HepG2 (cell line): ENCODE measurements at regions not wholly inside any gene's neighbourhood (a gene's known extent, or its start where the extent isn't known, plus 50 kb on each side); places are given as distances from the start of the nearest gene placed in this dataset.

Experiments used
- ATAC-seq: fragments of 200-7000 bp; cut with Tn5 transposase; 3 replicates; pipeline ENCODE4 v1.9.1; 2020; ENCODE audit warnings: mild to moderate bottlenecking, moderate library complexity
- BruUV-seq: library from RNA; stranded (reverse); fragments of 400-500 nt; replicated peaks from 2 replicates; lab custom pipeline; 2021; lab: Mats Ljungman, UMichigan
- CTCF ChIA-PET: fragments of 300-600 bp; formaldehyde crosslinking; extraction: SDS; loops from one replicate; lab custom pipeline; 2021; ENCODE audit warnings: low total read pairs, inconsistent platforms, low intra/inter-chr PET ratio; lab: Yijun Ruan, JAX
- POLR2A ChIA-PET: fragments of 350-600 bp; sonication (Branson Sonifier 250); formaldehyde crosslinking; loops from one replicate; lab custom pipeline; 2020; ENCODE audit warnings: antibody characterized with exemption, inconsistent platforms; lab: Yijun Ruan, JAX
- DNase-seq: peaks from one replicate; pipeline ENCODE4 v3.0.0-alpha.2; 2015; ENCODE audit warnings: low spot score
- FAIRE-seq: peaks from 3 replicates; lab custom pipeline; 2011; peaks lifted over from hg19 to GRCh38; lab: Jason Lieb, UNC
- H2AFZ ChIP-seq: one replicate; pipeline ENCODE4 v1.6.1; 2011; ENCODE audit warnings: low read length, inconsistent platforms
- H3K27ac ChIP-seq: fragments of 300-600 bp; 3 replicates; pipeline ENCODE4 v1.8.0; 2011; ENCODE audit warnings: mixed run types, mild to moderate bottlenecking, mixed read lengths, low read length, inconsistent platforms; ENCODE audit not compliant: insufficient read depth; ENCODE audit errors: extremely low read length
- H3K27me3 ChIP-seq, 2 experiments: fragments of 200-600 bp in 1 of 2; 2 replicates in 1 of 2; 3 replicates in 1 of 2; pipeline versions ENCODE4 v1.6.0 to v1.8.0; 2011; ENCODE audit warnings: low read length in 2 of 2, mild to moderate bottlenecking in 2 of 2, moderate library complexity in 2 of 2, inconsistent platforms in 1 of 2; ENCODE audit not compliant: insufficient read depth in 2 of 2, control insufficient read depth in 1 of 2
- H3K36me3 ChIP-seq, 2 experiments: fragments of 200-600 bp in 1 of 2; replicated peaks in 1 of 2; 2 replicates in 1 of 2; 3 replicates in 1 of 2; pipeline versions ENCODE4 v1.5.1 to v1.8.0; 2011; ENCODE audit warnings: low read length in 2 of 2, inconsistent platforms in 1 of 2; ENCODE audit not compliant: insufficient read depth in 2 of 2, control insufficient read depth in 1 of 2
- H3K4me1 ChIP-seq: 2 replicates; pipeline ENCODE4 v1.5.1; 2012; ENCODE audit warnings: low read length, inconsistent platforms; ENCODE audit not compliant: insufficient read depth
- H3K4me2 ChIP-seq: 2 replicates; pipeline ENCODE4 v1.6.0; 2011; ENCODE audit warnings: low read depth, low read length, inconsistent platforms
- H3K4me3 ChIP-seq, 3 experiments: fragments of 200-600 bp in 1 of 3; sonication (generic), shearing (Covaris generic) in 1 of 3; replicated peaks in 1 of 3; 2 replicates each; pipeline ENCODE4 v1.5.1; 2011 to 2016; ENCODE audit warnings: low read length in 3 of 3, inconsistent platforms in 2 of 3, low read depth in 2 of 3, mild to moderate bottlenecking in 2 of 3, control low read depth in 1 of 3, mixed read lengths in 1 of 3; ENCODE audit not compliant: insufficient read depth in 1 of 3
- H3K79me2 ChIP-seq: one replicate; pipeline ENCODE4 v1.6.1; 2011; ENCODE audit warnings: low read length, inconsistent platforms; ENCODE audit not compliant: insufficient read depth
- H3K9ac ChIP-seq: 2 replicates; pipeline ENCODE4 v1.6.0; 2011; ENCODE audit warnings: mild to moderate bottlenecking, low read depth, low read length, inconsistent platforms; ENCODE audit not compliant: insufficient read depth
- H3K9me3 ChIP-seq: 2 replicates; pipeline ENCODE4 v1.5.1; 2012; ENCODE audit warnings: mild to moderate bottlenecking, low read length
- H4K20me1 ChIP-seq: 2 replicates; pipeline ENCODE4 v1.6.0; 2011; ENCODE audit warnings: inconsistent platforms, mild to moderate bottlenecking, low read length, moderate library complexity; ENCODE audit not compliant: insufficient read depth
- KLF13 ChIP-seq: sonication (generic); formaldehyde crosslinking; IDR thresholded peaks from 2 replicates; pipeline ENCODE4 v1.4.0; 2020; ENCODE audit warnings: mild to moderate bottlenecking, missing genetic modification reagents
- MAFF ChIP-seq: IDR thresholded peaks from 2 replicates; pipeline ENCODE4 v1.6.1; 2011; ENCODE audit warnings: low read depth, low read length, improper control_type of control experiment
- MLLT10 ChIP-seq: sonication (generic); formaldehyde crosslinking; IDR thresholded peaks from 2 replicates; pipeline ENCODE4 v1.4.0; 2020; ENCODE audit warnings: missing genetic modification reagents
- STAT6 ChIP-seq: sonication (generic); formaldehyde crosslinking; IDR thresholded peaks from 2 replicates; pipeline ENCODE4 v1.4.0; 2020; ENCODE audit warnings: missing genetic modification reagents, mild to moderate bottlenecking, borderline replicate concordance
- TAF15 ChIP-seq: fragments of 200-400 bp; formaldehyde crosslinking; IDR thresholded peaks from one replicate; pipeline ENCODE4 v1.6.1; 2018; ENCODE audit warnings: mild to moderate bottlenecking, low read depth, low read length; ENCODE audit not compliant: poor library complexity, severe bottlenecking
- TP53 ChIP-seq: sonication (generic); formaldehyde crosslinking; conservative IDR thresholded peaks from 2 replicates; pipeline ENCODE4 v1.4.0; 2020; ENCODE audit warnings: missing genetic modification reagents
- ZNF124 ChIP-seq: sonication (generic); formaldehyde crosslinking; IDR thresholded peaks from 2 replicates; pipeline ENCODE4 v1.4.0; 2020; ENCODE audit warnings: missing genetic modification reagents
- ZNF230 ChIP-seq: sonication (generic); formaldehyde crosslinking; IDR thresholded peaks from 2 replicates; pipeline ENCODE4 v1.4.0; 2020; ENCODE audit warnings: mild to moderate bottlenecking, missing genetic modification reagents
- ZNF83 ChIP-seq: sonication (generic); formaldehyde crosslinking; IDR thresholded peaks from 2 replicates; pipeline ENCODE4 v1.4.0; 2020; ENCODE audit warnings: missing genetic modification reagents, mild to moderate bottlenecking, borderline replicate concordance
- ZSCAN29 ChIP-seq: sonication (generic); formaldehyde crosslinking; conservative IDR thresholded peaks from 2 replicates; pipeline ENCODE4 v1.4.0; 2020; ENCODE audit warnings: mild to moderate bottlenecking, missing genetic modification reagents
- WGBS: methylation state at CpG from one replicate; pipeline ENCODE4 v1.1.6; 2017; ENCODE audit warnings: low lambda C conversion rate; 5-methylcytosine and 5-hydroxymethylcytosine counted together
- in situ Hi-C: cut with HindIII; loops from 2 replicates; pipeline ENCODE4 v1.10.0; 2017; ENCODE audit warnings: low pct_unique_long_range_greater_than_20kb; ENCODE audit not compliant: extremely low pct_ligation_motif_present
- intact Hi-C: fragments of 100-400 bp; cut with micrococcal nuclease; formaldehyde crosslinking; loops from one replicate; pipeline ENCODE4 v1.10.0; 2022; ENCODE audit not compliant: unreplicated experiment
- TF ChIP-seq, protein P1 (sequence below): sonication (generic); formaldehyde crosslinking; IDR thresholded peaks from 2 replicates; pipeline ENCODE4 v1.9.0; 2021; ENCODE audit warnings: missing genetic modification reagents, borderline replicate concordance
- TF ChIP-seq, protein P2 (sequence below): sonication (generic); formaldehyde crosslinking; IDR thresholded peaks from 2 replicates; pipeline ENCODE4 v1.4.0; 2020; ENCODE audit warnings: mild to moderate bottlenecking, missing genetic modification reagents

GRCh38 chr20:57806476-57806875, 96.7 kb upstream of the PMEPA1 start:
- ATAC-seq (no peak), DNase-seq (no peak), FAIRE-seq (no peak)
- H3K27ac ChIP-seq = no peak overlapping the region
- H3K9me3 ChIP-seq = no peaks in the 10 kb centered on the region
- intact Hi-C loops (no loop called here), in situ Hi-C loops (no loop called here)
- peaks cover 4 to 45% of the 10 kb centered on the region in 2 experiments; a peak in 2 of 5 replicates for H3K27me3 ChIP-seq
- H3K4me2 ChIP-seq = no peak overlapping the region
- H3K4me3 ChIP-seq = no peak overlapping the region
- no peaks in the 10 kb centered on the region for H3K79me2 ChIP-seq
- H2AFZ ChIP-seq = no peak overlapping the region
- ChIA-PET POLR2A (no interaction called here), CTCF (no interaction called here)
- H4K20me1 ChIP-seq = no peaks in the 10 kb centered on the region
- 4% methylated on average over 6 of the region's 6 CpGs for WGBS
- no TSS peak for BruUV-seq
- no peak overlapping the region for H3K9ac ChIP-seq
- TF ChIP-seq TP53 (CRISPR knock-in tag) (no peak), ZNF124 (CRISPR knock-in tag) (no peak), MAFF (no peak), ZNF230 (CRISPR knock-in tag) (no peak), ZSCAN29 (no peak), KLF13 (CRISPR knock-in tag) (no peak), STAT6 (CRISPR knock-in tag) (no peak), ZNF83 (CRISPR knock-in tag) (no peak), MLLT10 (CRISPR knock-in tag) (no peak), TAF15 (no peak)
- TF ChIP-seq, protein P1, sequence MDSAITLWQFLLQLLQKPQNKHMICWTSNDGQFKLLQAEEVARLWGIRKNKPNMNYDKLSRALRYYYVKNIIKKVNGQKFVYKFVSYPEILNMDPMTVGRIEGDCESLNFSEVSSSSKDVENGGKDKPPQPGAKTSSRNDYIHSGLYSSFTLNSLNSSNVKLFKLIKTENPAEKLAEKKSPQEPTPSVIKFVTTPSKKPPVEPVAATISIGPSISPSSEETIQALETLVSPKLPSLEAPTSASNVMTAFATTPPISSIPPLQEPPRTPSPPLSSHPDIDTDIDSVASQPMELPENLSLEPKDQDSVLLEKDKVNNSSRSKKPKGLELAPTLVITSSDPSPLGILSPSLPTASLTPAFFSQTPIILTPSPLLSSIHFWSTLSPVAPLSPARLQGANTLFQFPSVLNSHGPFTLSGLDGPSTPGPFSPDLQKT (CRISPR knock-in tag) = no peak
- TF ChIP-seq, protein P2, sequence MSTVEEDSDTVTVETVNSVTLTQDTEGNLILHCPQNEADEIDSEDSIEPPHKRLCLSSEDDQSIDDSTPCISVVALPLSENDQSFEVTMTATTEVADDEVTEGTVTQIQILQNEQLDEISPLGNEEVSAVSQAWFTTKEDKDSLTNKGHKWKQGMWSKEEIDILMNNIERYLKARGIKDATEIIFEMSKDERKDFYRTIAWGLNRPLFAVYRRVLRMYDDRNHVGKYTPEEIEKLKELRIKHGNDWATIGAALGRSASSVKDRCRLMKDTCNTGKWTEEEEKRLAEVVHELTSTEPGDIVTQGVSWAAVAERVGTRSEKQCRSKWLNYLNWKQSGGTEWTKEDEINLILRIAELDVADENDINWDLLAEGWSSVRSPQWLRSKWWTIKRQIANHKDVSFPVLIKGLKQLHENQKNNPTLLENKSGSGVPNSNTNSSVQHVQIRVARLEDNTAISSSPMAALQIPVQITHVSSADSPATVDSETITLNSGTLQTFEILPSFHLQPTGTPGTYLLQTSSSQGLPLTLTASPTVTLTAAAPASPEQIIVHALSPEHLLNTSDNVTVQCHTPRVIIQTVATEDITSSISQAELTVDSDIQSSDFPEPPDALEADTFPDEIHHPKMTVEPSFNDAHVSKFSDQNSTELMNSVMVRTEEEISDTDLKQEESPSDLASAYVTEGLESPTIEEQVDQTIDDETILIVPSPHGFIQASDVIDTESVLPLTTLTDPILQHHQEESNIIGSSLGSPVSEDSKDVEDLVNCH (CRISPR knock-in tag) = no peak
- no peaks in the 10 kb centered on the region for H3K36me3 ChIP-seq
- H3K4me1 ChIP-seq = no peaks in the 10 kb centered on the region
